HepG2 (cell line): ENCODE measurements at regions not wholly inside any gene's neighbourhood (a gene's known extent, or its start where the extent isn't known, plus 50 kb on each side); places are given as distances from the start of the nearest gene placed in this dataset.

ENCODE experiments used
- AFF4 ChIP-seq: sonication (generic); formaldehyde crosslinking; IDR thresholded peaks from 2 replicates; pipeline ENCODE4 v1.4.0; 2020; ENCODE audit warnings: missing genetic modification reagents
- BATF2 ChIP-seq: sonication (generic); formaldehyde crosslinking; IDR thresholded peaks from 2 replicates; pipeline ENCODE4 v1.8.0; 2022; ENCODE audit warnings: mild to moderate bottlenecking, missing genetic modification reagents, moderate library complexity
- BCLAF1 ChIP-seq: fragments of 450-650 bp; IDR thresholded peaks from 2 replicates; pipeline ENCODE4 v1.6.1; 2017; ENCODE audit warnings: mild to moderate bottlenecking
- ELF4 ChIP-seq: sonication (generic); formaldehyde crosslinking; IDR thresholded peaks from 2 replicates; pipeline ENCODE4 v1.5.0; 2020; ENCODE audit warnings: missing genetic modification reagents, mild to moderate bottlenecking, moderate library complexity, borderline replicate concordance
- GFI1 ChIP-seq: sonication (generic); formaldehyde crosslinking; IDR thresholded peaks from 2 replicates; pipeline ENCODE4 v1.5.0; 2020; ENCODE audit warnings: missing genetic modification reagents, mild to moderate bottlenecking, borderline replicate concordance
- GPN1 ChIP-seq: sonication (generic); formaldehyde crosslinking; IDR thresholded peaks from 2 replicates; pipeline ENCODE4 v1.5.1; 2020; ENCODE audit warnings: missing genetic modification reagents, borderline replicate concordance
- NFRKB ChIP-seq: fragments of 450-650 bp; IDR thresholded peaks from 2 replicates; pipeline ENCODE4 v1.6.1; 2017
- SKI ChIP-seq: fragments of 450-650 bp; IDR thresholded peaks from one replicate; pipeline ENCODE4 v1.6.1; 2018; ENCODE audit warnings: mild to moderate bottlenecking; ENCODE audit not compliant: partially characterized antibody
- SMAD1 ChIP-seq: sonication (generic); formaldehyde crosslinking; IDR thresholded peaks from 2 replicates; pipeline ENCODE4 v1.4.0; 2020; ENCODE audit warnings: missing genetic modification reagents, low read depth, mild to moderate bottlenecking, borderline replicate concordance
- SMARCC2 ChIP-seq: fragments of 450-650 bp; IDR thresholded peaks from 2 replicates; pipeline ENCODE4 v1.6.1; 2017; ENCODE audit warnings: antibody characterized with exemption, mild to moderate bottlenecking
- SRSF9 ChIP-seq: fragments of 200-400 bp; formaldehyde crosslinking; IDR thresholded peaks from 2 replicates; pipeline ENCODE4 v1.6.1; 2018; ENCODE audit warnings: borderline replicate concordance, mild to moderate bottlenecking, low read depth, low read length; ENCODE audit not compliant: insufficient read depth, poor library complexity, severe bottlenecking
- TBX2 ChIP-seq: sonication (generic); formaldehyde crosslinking; IDR thresholded peaks from 2 replicates; pipeline ENCODE4 v1.5.0; 2020; ENCODE audit warnings: missing genetic modification reagents, mild to moderate bottlenecking, borderline replicate concordance
- TP53 ChIP-seq: sonication (generic); formaldehyde crosslinking; conservative IDR thresholded peaks from 2 replicates; pipeline ENCODE4 v1.4.0; 2020; ENCODE audit warnings: missing genetic modification reagents
- ZBTB43 ChIP-seq: sonication (generic); formaldehyde crosslinking; conservative IDR thresholded peaks from 2 replicates; pipeline ENCODE4 v1.4.0; 2020; ENCODE audit warnings: missing genetic modification reagents
- ZFP1 ChIP-seq: IDR thresholded peaks from 2 replicates; pipeline ENCODE4 v1.6.1; 2016
- ZFP36L2 ChIP-seq: sonication (generic); formaldehyde crosslinking; IDR thresholded peaks from 2 replicates; pipeline ENCODE4 v1.4.0; 2020; ENCODE audit warnings: missing genetic modification reagents
- ZFY ChIP-seq: sonication (generic); formaldehyde crosslinking; IDR thresholded peaks from 2 replicates; pipeline ENCODE4 v1.4.0; 2020; ENCODE audit warnings: missing genetic modification reagents
- ZNF136 ChIP-seq: sonication (generic); formaldehyde crosslinking; IDR thresholded peaks from 2 replicates; pipeline ENCODE4 v1.8.1; 2022; ENCODE audit warnings: low read depth, mild to moderate bottlenecking, moderate library complexity, missing genetic modification reagents
- ZNF138 ChIP-seq: sonication (generic); formaldehyde crosslinking; IDR thresholded peaks from 2 replicates; pipeline ENCODE4 v1.5.0; 2020; ENCODE audit warnings: mild to moderate bottlenecking, low read depth, missing genetic modification reagents
- ZNF572 ChIP-seq: sonication (generic); formaldehyde crosslinking; IDR thresholded peaks from 2 replicates; pipeline ENCODE4 v1.5.1; 2020; ENCODE audit warnings: mild to moderate bottlenecking, missing genetic modification reagents

GRCh38 chr2:240250985-240251847, 110.8 kb upstream of the OTOS start (continued):
- TF ChIP-seq ZBTB43 (no peak), BCLAF1 (no peak), SMARCC2 (no peak), TP53 (no peak), ZFY (peak; percentile 83), ZFP1 (CRISPR knock-in tag) (0 out of 2 replicates have a peak, but pooled peaks have one; percentile 43), TBX2 (CRISPR knock-in tag) (peak; percentile 72; the same call in 1 of the 2 replicates), SKI (peak; percentile 73), BATF2 (CRISPR knock-in tag) (no peak), SRSF9 (no peak), GPN1 (CRISPR knock-in tag) (no peak), ZNF572 (CRISPR knock-in tag) (no peak; the same call in 1 of the 2 replicates), GFI1 (CRISPR knock-in tag) (no peak; the same call in 1 of the 2 replicates), ZNF136 (CRISPR knock-in tag) (peak; percentile 87; the same call in 1 of the 2 replicates), ZNF138 (no peak), AFF4 (CRISPR knock-in tag) (peak; percentile 74; the same call in 1 of the 2 replicates), NFRKB (no peak), ELF4 (CRISPR knock-in tag) (no peak), SMAD1 (CRISPR knock-in tag) (0 out of 2 replicates have a peak, but pooled peaks have one; percentile 81), ZFP36L2 (CRISPR knock-in tag) (no peak)
